ENCODE measurements at regions not wholly inside any gene's neighbourhood (a gene's known extent, or its start where the extent isn't known, plus 50 kb on each side); places are given as distances from the start of the nearest gene placed in this dataset.
"Not testable (repeated sequence)": the region's sequence is repeated elsewhere in the genome, so short reads cannot be mapped to it uniquely, and the experiment has no call there.

DNA sequence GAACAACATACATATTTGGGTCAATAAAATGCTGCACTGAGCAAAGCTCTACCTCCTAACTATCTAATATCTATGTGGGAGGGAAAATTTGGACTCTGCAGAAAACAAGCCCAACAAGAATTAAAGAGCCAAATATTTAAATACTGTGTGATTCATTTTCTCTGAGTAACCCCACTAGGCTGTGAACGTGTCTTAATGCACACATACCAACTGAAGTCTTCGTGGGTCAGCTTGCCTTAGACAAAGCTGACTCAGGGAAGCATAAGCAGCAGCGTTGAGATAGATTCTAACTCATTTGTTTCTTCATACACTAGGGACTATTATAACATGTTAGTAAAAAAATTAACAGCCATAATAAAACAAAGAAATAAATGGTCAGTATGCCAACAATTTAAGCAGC, 114.3 kb downstream of the GJA1 start:
- DNase-seq, result no peak

DNA sequence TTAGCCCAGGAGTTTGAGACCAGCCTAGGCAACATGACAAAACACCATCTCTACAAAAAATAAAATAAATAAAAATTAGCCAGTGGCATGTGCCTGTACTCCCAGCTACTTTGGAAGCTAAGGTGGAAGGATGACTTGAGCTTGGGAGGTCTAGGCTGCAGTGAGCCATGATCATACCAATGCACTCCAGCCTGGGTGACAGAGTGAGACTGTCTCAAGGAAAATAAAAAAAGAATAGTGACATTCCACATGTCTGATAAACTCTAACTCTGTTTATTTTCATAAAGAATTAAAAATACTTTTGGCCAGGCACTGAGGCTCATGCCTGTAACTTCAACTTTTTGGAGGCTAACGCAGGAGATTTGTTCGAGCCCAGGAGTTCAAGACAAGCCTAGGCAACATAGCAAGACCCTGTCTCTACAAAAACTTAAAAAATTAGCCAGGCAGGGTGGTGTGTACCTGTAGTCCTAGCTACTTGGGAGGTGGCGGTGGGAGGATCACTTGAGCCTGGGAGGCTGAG, 115.1 kb downstream of the GJA1 start:
- DNase-seq, result no peak

GRCh38 chr6:121555201-121555600, 119.8 kb downstream of the GJA1 start:
- no peak for DNase-seq

- DNase-seq, result not testable (repeated sequence)
Measured at GRCh38 chr6:121556149-121556548, 120.7 kb downstream of the GJA1 start.

- no peak for DNase-seq
Measured at GRCh38 chr6:121557146-121557940, 121.9 kb downstream of the GJA1 start.

- DNase-seq, result no peak
Measured at GRCh38 chr6:121559611-121560269, 124.3 kb downstream of the GJA1 start.

DNA sequence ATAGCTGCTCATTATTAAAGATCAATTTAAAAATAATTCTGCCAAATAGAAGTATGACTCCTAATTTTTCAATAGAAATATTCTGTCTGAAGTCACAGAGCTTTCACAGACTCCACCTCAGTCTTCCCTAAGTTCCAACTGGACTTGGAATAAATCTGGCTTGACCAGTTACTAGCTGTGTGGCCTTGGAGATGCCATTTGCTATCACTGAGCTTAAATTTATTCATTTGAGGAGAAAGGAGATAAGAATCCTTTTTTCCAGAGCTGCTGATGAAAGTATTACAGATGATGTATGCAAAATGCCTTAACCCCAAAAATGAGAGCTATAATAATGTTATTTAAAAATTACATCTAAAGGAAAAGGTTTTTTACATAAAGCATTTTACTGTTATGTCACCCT, 125.0 kb downstream of the GJA1 start:
- no peak for DNase-seq

DNA sequence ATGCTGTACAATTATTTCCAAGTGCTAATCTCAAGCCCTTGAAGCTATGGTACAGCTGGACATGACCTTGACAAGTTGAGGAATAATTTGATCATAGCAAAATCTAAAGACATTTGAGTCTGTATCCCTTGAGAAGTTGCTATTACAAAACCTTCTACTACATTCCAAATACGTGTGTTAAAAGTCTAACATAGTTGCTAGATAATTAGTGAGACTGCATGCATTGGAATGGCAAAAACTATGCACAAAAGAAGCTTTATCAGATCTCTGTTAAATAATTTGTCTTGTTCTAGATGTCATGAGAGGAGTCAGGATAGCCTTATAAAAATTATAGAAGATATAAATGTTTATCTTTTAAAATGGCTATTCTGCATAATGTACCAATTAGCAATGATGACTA, 127.8 kb downstream of the GJA1 start:
- DNase-seq, result no peak

DNA sequence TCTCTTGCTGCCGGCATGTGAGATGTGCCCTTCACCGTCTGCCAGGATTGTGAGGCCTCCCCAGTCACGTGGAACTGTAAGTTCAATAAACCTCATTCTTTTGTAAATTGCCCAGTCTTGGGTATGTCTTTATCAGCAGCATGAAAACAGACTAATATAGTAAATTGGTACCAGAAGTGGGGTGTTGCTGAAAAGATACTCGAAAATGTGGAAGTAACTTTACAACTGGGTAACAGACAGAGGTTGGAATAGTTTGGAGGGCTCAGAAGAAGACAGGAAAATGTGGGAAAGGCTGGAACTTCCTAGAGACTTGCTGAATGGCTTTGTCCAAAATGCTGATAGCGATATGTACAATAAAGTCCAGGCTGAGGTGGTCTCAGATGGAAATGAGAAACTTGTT, 129.1 kb downstream of the GJA1 start:
- DNase-seq, result not testable (repeated sequence)

DNA sequence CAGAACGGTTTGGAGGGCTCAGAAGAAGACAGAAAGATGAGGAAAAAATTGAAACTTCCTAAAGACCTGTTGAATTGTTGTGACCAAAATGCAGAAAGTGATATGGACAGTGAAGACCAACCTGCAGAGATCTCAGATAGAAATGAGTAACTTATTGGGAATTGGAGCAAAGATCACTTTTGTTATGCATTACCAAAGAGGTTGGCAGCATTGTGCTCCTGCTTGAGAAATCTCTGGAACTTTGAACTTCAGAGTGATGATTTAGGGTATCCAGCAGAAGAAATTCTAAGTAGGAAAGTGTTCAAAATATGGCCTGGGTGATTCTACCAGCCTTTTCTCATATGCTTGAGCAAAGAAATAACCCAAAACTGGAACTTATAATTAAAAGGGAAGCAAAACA, 136.0 kb downstream of the GJA1 start:
- no peak for DNase-seq

- no peak for DNase-seq
Measured at GRCh38 chr6:121573481-121573880, 138.0 kb downstream of the GJA1 start.

DNA sequence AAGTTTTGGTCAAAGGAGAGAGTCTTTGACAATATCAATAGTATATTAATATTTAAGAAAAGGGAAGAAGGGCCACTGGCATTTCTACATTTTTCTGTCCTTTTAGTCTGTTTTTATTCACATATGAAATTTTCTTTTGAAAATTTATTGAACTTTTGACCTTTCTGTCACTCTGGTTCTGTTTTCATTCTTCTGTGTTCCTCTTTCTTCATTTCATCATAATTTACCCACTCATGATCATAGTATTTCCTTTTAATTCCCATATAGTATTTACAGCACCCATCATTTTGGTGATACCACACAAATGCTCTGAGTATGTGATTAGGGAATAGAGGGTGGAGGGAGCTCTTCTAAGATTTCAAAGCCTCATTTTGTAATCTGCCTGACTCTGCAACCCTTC, 142.8 kb downstream of the GJA1 start:
- DNase-seq, result no peak

DNA sequence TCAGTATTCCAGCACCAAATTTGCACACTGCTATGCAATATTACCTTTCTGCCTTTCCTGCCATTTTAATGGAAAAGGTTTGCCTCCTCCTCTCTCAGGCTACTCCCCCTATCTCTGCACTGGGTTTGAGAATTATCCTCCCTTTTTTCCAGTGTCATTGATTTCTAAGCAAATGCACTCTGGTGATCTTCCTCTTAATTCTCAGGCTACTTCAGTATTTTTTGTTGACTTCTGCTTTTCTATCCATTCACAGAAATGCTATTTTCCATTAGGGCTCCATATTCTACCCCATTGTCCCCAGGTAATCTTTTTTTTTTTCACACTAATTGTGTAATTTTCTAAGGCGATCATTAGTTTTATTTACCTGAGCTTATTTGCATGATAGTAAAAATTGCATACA, 144.0 kb downstream of the GJA1 start:
- no peak for DNase-seq

DNA sequence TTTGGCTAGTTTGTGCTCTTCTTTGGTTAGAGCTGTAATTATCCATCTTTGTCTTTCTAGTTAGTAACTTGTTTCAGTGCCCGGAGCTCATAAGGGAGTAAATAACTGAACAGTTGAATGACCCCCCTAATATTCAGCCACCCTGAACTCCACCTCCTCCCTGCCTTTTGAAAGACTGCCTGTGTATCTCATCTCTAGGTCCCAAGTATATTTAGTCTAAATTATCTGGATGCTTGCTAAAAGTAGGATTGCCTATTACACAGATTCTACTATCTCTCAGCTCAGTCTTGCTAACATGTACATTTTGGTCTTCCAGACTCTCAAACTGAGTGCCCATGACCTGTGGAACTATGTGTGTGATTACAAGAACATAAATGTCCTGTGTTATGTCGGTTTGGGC, 145.9 kb downstream of the GJA1 start:
- no peak for DNase-seq

DNA sequence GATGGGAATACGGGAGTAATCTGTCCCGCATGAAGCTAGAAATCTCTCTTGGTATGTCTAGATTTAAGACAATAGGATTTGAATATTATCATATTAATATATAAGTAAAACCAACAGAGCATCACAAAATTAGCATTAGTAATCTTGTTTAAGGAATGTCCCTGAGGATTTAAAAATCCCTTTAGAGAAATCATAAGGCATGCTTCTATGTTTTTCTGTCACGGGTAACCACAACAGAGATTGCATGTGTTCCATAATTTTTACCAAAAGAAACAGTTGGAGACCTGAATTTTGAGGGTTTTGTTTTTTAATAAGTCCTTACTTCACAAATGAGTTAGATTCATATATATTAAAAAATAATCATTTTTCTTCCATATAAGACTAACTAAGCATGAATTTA, 146.8 kb downstream of the GJA1 start:
- no peak for DNase-seq

DNA sequence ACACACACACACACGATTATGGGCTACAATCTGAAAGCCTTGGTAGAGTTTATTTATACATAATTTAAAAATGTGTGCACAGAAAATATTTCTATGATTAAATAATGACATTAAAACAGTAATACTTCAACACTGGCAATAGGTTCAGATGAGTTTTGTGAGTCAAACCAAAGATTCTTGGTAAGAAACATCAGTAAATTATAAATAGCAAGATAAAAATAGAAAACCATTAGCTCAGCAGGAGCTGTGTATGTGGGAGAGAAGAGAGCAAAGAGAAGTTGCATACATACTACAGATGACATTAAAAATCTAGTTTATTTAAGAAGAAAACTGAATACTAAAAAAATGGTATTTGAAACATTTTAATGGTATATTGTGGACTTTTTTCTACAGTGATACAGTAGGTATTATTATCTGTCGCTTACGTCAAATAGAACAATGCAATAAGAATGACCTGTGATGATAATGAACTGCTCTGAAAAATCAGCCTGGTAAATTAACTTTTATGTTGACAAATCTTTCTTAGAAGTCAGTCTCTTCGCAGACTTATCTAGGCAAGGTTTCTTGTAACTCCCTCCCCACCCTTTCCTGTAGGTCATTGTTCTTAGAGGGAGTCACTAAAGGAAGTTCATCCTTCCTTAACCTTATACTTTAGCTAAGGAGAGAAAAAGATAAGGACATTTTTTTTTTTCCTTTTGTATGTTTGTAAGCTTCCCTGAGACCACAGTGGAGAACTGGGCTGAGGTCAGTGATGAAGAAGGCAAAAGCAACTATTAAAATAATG, 149.3 kb downstream of the GJA1 start:
- no peak for DNase-seq

DNA sequence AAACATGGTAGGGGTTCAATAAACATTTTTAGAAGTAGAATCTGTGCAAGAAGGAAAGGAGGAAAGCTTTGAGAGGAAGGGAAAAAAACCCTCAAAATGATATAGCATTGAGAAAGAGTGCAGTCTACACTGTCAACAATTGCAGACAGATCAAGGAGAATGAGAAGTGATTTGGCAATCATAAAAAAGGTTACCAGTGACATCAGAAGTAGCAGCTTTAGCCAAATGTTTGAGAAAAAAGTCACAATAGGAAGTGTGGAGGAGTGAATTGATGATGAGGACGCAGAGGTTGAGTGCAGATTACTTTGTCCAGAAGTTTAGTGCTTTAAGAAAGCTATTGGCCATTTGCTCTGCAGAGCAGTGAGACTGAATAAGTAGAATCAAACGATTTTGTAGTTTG, 155.0 kb downstream of the GJA1 start:
- DNase-seq, result no peak

DNA sequence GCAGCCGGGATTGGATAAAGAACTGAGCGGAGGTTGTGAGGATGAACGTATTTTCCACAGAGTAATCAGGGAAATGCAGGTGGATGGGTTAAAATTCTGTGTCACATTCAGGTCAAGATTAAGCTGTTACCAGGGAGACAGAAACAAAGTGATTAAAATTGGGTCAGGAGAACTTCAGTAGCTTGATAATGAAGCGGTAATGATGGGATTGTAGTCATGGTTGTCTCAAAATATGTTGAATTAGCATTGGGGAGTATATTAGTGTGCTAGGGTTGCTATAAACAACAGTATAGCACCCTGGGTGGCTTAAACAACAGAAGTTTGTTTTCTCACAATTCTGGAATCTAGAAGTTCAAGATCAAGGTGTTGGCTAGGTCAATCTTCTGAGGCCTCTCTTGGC, 155.5 kb downstream of the GJA1 start:
- no peak for DNase-seq

- no peak for DNase-seq
Measured at GRCh38 chr6:121592261-121592935, 157.0 kb downstream of the GJA1 start.

DNA sequence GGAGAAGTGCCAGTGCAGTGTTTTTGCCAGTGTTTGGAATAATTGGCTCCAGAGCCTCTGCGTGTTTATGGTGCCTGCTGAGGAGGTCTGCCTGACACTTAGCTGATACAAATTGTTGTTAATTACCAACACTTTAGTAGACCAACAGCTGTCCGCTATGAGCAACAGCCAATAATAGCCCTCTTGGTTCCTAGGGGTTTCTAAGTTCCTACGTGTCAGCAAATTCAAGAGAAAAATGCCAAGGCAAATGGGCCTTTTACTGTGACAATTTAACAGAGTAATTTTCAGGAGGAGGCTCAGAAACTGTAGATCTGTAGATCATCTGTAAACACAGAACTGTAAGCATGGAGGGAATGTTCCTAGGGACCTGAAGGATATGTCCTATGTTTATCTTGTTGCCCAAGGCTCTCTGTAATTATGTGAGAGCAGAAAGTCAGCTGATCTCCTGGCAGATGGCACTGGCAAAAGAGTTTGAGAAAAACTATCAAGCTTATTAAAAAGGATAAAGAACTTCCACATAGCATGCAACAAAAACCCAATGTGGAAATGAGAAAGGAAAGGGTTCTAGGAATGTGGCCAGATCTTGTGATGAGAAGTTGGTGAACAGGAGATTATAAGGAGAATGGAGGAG, 157.7 kb downstream of the GJA1 start:
- DNase-seq, result peak; percentile 5

DNA sequence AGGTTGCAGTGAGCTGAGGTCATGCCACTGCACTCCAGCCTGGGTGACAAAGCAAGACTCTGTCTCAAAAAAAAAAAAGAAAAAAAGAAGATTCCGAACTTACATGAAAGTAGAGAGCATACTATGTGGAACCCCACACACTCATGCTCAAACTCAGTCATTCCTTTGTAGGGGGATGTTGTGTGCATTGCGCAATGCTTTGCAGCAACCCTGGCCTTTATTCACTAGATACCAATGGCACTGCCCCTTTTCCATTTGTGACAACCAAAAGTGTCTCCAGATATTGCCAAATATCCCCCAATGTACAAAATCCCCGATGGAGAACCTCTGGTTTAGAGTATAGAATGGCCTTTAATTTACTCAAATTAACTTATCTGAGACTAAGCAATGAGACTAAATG, 158.6 kb downstream of the GJA1 start:
- no peak for DNase-seq

DNA sequence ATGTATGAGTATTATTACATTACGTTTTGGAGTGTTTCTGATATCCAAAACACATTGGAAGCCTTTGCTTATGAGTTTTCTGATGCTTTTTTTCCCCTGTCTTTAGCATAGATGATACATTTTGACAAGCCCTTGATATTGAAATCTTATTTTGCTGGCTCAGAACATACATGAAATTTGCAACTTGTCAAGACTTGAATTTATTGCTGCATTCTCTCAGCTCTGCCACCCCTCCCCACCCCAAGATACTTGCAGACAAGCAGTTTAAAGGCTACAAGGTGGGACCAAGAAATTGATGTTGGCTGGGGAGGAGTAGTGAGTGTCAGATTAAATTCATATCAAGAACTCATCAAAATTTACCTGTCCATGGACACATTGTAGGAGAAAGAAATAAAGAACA, 160.2 kb downstream of the GJA1 start:
- DNase-seq, result no peak

DNA sequence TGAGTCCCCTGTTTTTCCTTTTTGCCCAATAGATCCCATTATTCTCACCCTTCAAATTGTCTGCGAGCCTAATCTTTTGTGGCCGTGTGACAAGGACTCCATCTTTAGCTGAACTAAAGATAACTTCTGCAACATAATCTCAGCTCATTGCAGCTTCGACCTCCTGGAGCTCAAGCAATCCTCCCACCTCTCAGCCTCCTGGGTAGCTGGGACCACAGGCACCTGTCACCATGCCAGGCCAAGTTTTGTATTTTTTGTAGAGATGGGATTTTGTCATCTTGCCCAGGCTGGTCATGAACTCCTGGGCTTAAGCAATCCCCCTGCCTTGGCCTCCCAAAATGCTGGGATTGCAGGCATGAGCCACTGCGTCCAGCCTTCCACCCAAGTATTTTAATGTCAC, 161.0 kb downstream of the GJA1 start:
- no peak for DNase-seq
